Fibroblast of peridontal ligament (primary cell): ENCODE measurements at regions not wholly inside any gene's neighbourhood (a gene's known extent, or its start where the extent isn't known, plus 50 kb on each side); places are given as distances from the start of the nearest gene placed in this dataset.

Source experiments
- DNase-seq: peaks from one replicate; pipeline ENCODE4 v3.0.0-alpha.2; 2010; ENCODE audit errors: extremely low read depth

GRCh38 chr1:94325377-94326302 is 88.3 kb upstream of the ARHGAP29 start:
- peak; percentile 99 for DNase-seq

- DNase-seq: peak; percentile 37
These were observed 86.8 kb upstream of the ARHGAP29 start for GRCh38 chr1:94324178-94324544.

GRCh38 chr1:94323311-94324177 is 86.2 kb upstream of the ARHGAP29 start:
- no peak for DNase-seq

GRCh38 chr1:94322696-94323095 is 85.3 kb upstream of the ARHGAP29 start:
- no peak for DNase-seq

GRCh38 chr1:94321662-94322061 is 84.3 kb upstream of the ARHGAP29 start:
- no peak for DNase-seq

- DNase-seq: no peak
These were observed 82.1 kb upstream of the ARHGAP29 start for GRCh38 chr1:94319319-94320102.

- no peak for DNase-seq
These were observed 81.2 kb upstream of the ARHGAP29 start for GRCh38 chr1:94318505-94319030.

- no peak for DNase-seq
These were observed 80.4 kb upstream of the ARHGAP29 start for GRCh38 chr1:94317790-94318188.

- peak; percentile 29 for DNase-seq
These were observed 79.7 kb upstream of the ARHGAP29 start for GRCh38 chr1:94316836-94317789.

- no peak for DNase-seq
These were observed 78.8 kb upstream of the ARHGAP29 start for GRCh38 chr1:94316183-94316582.

- DNase-seq: no peak
These were observed 78.2 kb upstream of the ARHGAP29 start for GRCh38 chr1:94315552-94316116.

- DNase-seq: no peak
These were observed 77.0 kb upstream of the ARHGAP29 start for GRCh38 chr1:94314222-94314858.

- DNase-seq: no peak
These were observed 73.3 kb upstream of the ARHGAP29 start for GRCh38 chr1:94310570-94311270.

- DNase-seq: no peak
These were observed 72.6 kb upstream of the ARHGAP29 start for GRCh38 chr1:94309829-94310569.

- DNase-seq: no peak
These were observed 71.8 kb upstream of the ARHGAP29 start for GRCh38 chr1:94309216-94309615.

GRCh38 chr1:94306521-94306920 is 69.1 kb upstream of the ARHGAP29 start:
- peak; percentile 54 for DNase-seq

- DNase-seq: peak; percentile 96
These were observed 68.3 kb upstream of the ARHGAP29 start for GRCh38 chr1:94305704-94306103.

- DNase-seq: no peak
These were observed 67.2 kb upstream of the ARHGAP29 start for GRCh38 chr1:94304553-94304952.
